H1 (cell line): ENCODE measurements at regions not wholly inside any gene's neighbourhood (a gene's known extent, or its start where the extent isn't known, plus 50 kb on each side); places are given as distances from the start of the nearest gene placed in this dataset.

Experiments
- CTCF ChIA-PET: fragments of 300-600 bp; sonication (Branson Sonifier 250); formaldehyde crosslinking; loops from one replicate; lab custom pipeline; 2021; ENCODE audit not compliant: partially characterized antibody; lab: Charles Lee
- POLR2A ChIA-PET: fragments of 300-600 bp; sonication (Branson Sonifier 250); formaldehyde crosslinking; loops from one replicate; lab custom pipeline; 2021; ENCODE audit warnings: inconsistent platforms; ENCODE audit not compliant: partially characterized antibody; lab: Charles Lee
- DNase-seq, 2 experiments: peaks; one replicate each; pipeline versions ENCODE4 v3.0.0 to v3.0.0-alpha.2; 2010 to 2022; ENCODE audit warnings: low spot score in 2 of 2, low read depth in 1 of 2, mixed read lengths in 1 of 2
- FAIRE-seq: peaks from 2 replicates; lab custom pipeline; 2011; peaks lifted over from hg19 to GRCh38; lab: Jason Lieb, UNC
- H2AFZ ChIP-seq: 2 replicates; pipeline ENCODE4 v1.8.1; 2012; ENCODE audit warnings: low read length, inconsistent platforms
- H2AK5ac ChIP-seq: 2 replicates; pipeline ENCODE4 v1.6.1; 2013; ENCODE audit warnings: low read depth, low read length
- H2BK120ac ChIP-seq: replicated peaks from 2 replicates; pipeline ENCODE3; 2013; ENCODE audit warnings: low read depth, low read length, inconsistent platforms
- H2BK12ac ChIP-seq: 2 replicates; pipeline ENCODE4 v1.6.1; 2013; ENCODE audit warnings: low read depth, low read length
- H2BK15ac ChIP-seq: 2 replicates; pipeline ENCODE4 v1.6.1; 2013; ENCODE audit warnings: low read length
- H2BK20ac ChIP-seq: 2 replicates; pipeline ENCODE4 v1.6.1; 2013; ENCODE audit warnings: low read length
- H2BK5ac ChIP-seq: 2 replicates; pipeline ENCODE4 v1.6.1; 2013; ENCODE audit warnings: low read depth, low read length
- H3K14ac ChIP-seq: 2 replicates; pipeline ENCODE4 v1.6.1; 2013; ENCODE audit warnings: inconsistent platforms; ENCODE audit not compliant: insufficient read length
- H3K18ac ChIP-seq: 2 replicates; pipeline ENCODE4 v1.6.1; 2013; ENCODE audit warnings: low read length; ENCODE audit errors: extremely low read depth
- H3K23ac ChIP-seq: 2 replicates; pipeline ENCODE4 v1.6.1; 2013; ENCODE audit warnings: inconsistent platforms; ENCODE audit not compliant: insufficient read length
- H3K23me2 ChIP-seq: 2 replicates; pipeline ENCODE4 v1.6.1; 2013; ENCODE audit warnings: low read depth, low read length
- H3K27ac ChIP-seq: 2 replicates; pipeline ENCODE4 v1.6.1; 2011; ENCODE audit warnings: low read depth, low read length, inconsistent platforms
- H3K27me3 ChIP-seq, 4 experiments: replicated peaks in 1 of 4; 1 replicate in 1 of 4; 2 replicates in 3 of 4; pipeline versions ENCODE4 v1.6.1 to v1.8.1; 2011 to 2013; ENCODE audit warnings: low read length in 3 of 4, mild to moderate bottlenecking in 3 of 4, inconsistent platforms in 2 of 4, mixed read lengths in 2 of 4, moderate library complexity in 1 of 4; ENCODE audit not compliant: control insufficient read depth in 3 of 4, insufficient read depth in 3 of 4; ENCODE audit errors: extremely low read depth in 1 of 4
- H3K36me3 ChIP-seq, 4 experiments: 2 replicates each; pipeline versions ENCODE4 v1.6.1 to v1.8.1; 2011 to 2013; ENCODE audit warnings: mild to moderate bottlenecking in 4 of 4, low read length in 3 of 4, moderate library complexity in 2 of 4, control low read depth in 1 of 4, inconsistent platforms in 1 of 4; ENCODE audit not compliant: insufficient read depth in 4 of 4, control insufficient read depth in 2 of 4
- H3K4ac ChIP-seq: replicated peaks from 2 replicates; pipeline ENCODE3; 2013; ENCODE audit warnings: low read length, low read depth, mixed read lengths, inconsistent platforms; ENCODE audit not compliant: insufficient read length
- H3K4me1 ChIP-seq, 4 experiments: replicated peaks in 1 of 4; 1 replicate in 1 of 4; 2 replicates in 3 of 4; pipeline versions ENCODE4 v1.6.1 to v1.8.1; 2011 to 2013; ENCODE audit warnings: low read length in 3 of 4, inconsistent platforms in 2 of 4, mixed read lengths in 1 of 4; ENCODE audit not compliant: insufficient read depth in 4 of 4, control insufficient read depth in 3 of 4
- H3K4me2 ChIP-seq, 2 experiments: 2 replicates each; pipeline versions ENCODE4 v1.6.1 to v1.8.1; 2011 to 2013; ENCODE audit warnings: low read depth in 2 of 2, low read length in 2 of 2, control low read depth in 1 of 2, inconsistent platforms in 1 of 2, mild to moderate bottlenecking in 1 of 2; ENCODE audit not compliant: insufficient read depth in 1 of 2
- H3K4me3 ChIP-seq, 4 experiments: fragments of 200-600, 300-600 bp in 1 of 4; sonication (generic), shearing (Covaris generic), sonication (Bioruptor Twin) in 1 of 4; 2 replicates each; pipeline versions ENCODE4 v1.5.1 to v1.8.1; 2011 to 2016; ENCODE audit warnings: low read length in 4 of 4, low read depth in 3 of 4, control low read depth in 2 of 4, inconsistent platforms in 2 of 4, mild to moderate bottlenecking in 2 of 4, mixed read lengths in 1 of 4, moderate library complexity in 1 of 4; ENCODE audit not compliant: insufficient read depth in 2 of 4; ENCODE audit errors: extremely low read depth in 1 of 4
- H3K56ac ChIP-seq: replicated peaks from 2 replicates; pipeline ENCODE3; 2013; ENCODE audit warnings: low read depth, mild to moderate bottlenecking, mixed read lengths, low read length, inconsistent platforms; ENCODE audit not compliant: insufficient read length
- H3K79me1 ChIP-seq: 2 replicates; pipeline ENCODE4 v1.6.1; 2013; ENCODE audit warnings: low read depth, low read length, control low read depth
- H3K79me2 ChIP-seq, 2 experiments: 2 replicates each; pipeline versions ENCODE4 v1.6.1 to v1.8.1; 2012 to 2013; ENCODE audit warnings: low read length in 2 of 2, mild to moderate bottlenecking in 2 of 2, inconsistent platforms in 1 of 2; ENCODE audit not compliant: insufficient read depth in 2 of 2, control insufficient read depth in 1 of 2
- H3K9ac ChIP-seq, 4 experiments: replicated peaks in 1 of 4; 1 replicate in 1 of 4; 2 replicates in 3 of 4; pipeline versions ENCODE4 v1.6.1 to v1.8.1; 2011 to 2013; ENCODE audit warnings: low read depth in 3 of 4, low read length in 3 of 4, control low read depth in 2 of 4, mild to moderate bottlenecking in 2 of 4, moderate library complexity in 2 of 4, inconsistent platforms in 1 of 4; ENCODE audit errors: extremely low read depth in 1 of 4
- H3K9me3 ChIP-seq, 2 experiments: 2 replicates each; pipeline versions ENCODE4 v1.6.1 to v1.8.1; 2012 to 2013; ENCODE audit warnings: mild to moderate bottlenecking in 2 of 2, moderate library complexity in 2 of 2, control low read depth in 1 of 2, inconsistent platforms in 1 of 2, low read depth in 1 of 2, low read length in 1 of 2, mixed read lengths in 1 of 2; ENCODE audit not compliant: insufficient read depth in 2 of 2
- H4K20me1 ChIP-seq, 2 experiments: replicated peaks in 1 of 2; 2 replicates each; pipeline versions ENCODE3 to v1.8.1; 2011 to 2013; ENCODE audit warnings: inconsistent platforms in 2 of 2, low read length in 2 of 2, mild to moderate bottlenecking in 1 of 2; ENCODE audit not compliant: insufficient read depth in 2 of 2, control insufficient read depth in 1 of 2
- H4K5ac ChIP-seq: 2 replicates; pipeline ENCODE4 v1.6.1; 2013; ENCODE audit warnings: low read length, low read depth, mixed read lengths, inconsistent platforms; ENCODE audit not compliant: insufficient read length
- H4K8ac ChIP-seq: 2 replicates; pipeline ENCODE4 v1.8.0; 2013; ENCODE audit warnings: mild to moderate bottlenecking, moderate library complexity, low read length, inconsistent platforms; ENCODE audit not compliant: insufficient read depth; ENCODE audit errors: extremely low read depth
- H4K91ac ChIP-seq: replicated peaks from 2 replicates; pipeline ENCODE3; 2013; ENCODE audit warnings: low read length, mixed read lengths, inconsistent platforms; ENCODE audit not compliant: insufficient read length
- CHD1 ChIP-seq: IDR thresholded peaks from 2 replicates; pipeline ENCODE4 v1.6.1; 2012; ENCODE audit warnings: low read depth, low read length, improper control_type of control experiment
- RXRA ChIP-seq: IDR thresholded peaks from 2 replicates; pipeline ENCODE4 v1.6.1; 2011; ENCODE audit warnings: low read depth, mild to moderate bottlenecking, low read length, moderate library complexity; ENCODE audit not compliant: insufficient read depth
- WGBS, 2 experiments: shearing (Covaris generic) in 1 of 2; methylation state at CpG; one replicate each; pipeline versions ENCODE4 v1.1.6 to v1.1.7; 2013 to 2015; ENCODE audit warnings: low lambda C conversion rate in 2 of 2, mixed read lengths in 2 of 2, inconsistent platforms in 1 of 2, low coverage in 1 of 2, missing lambda C conversion rate in 1 of 2; ENCODE audit not compliant: insufficient replicate concordance in 2 of 2, insufficient coverage in 1 of 2, insufficient read length in 1 of 2; ENCODE audit errors: extremely low coverage in 1 of 2, missing lambda C conversion rate in 1 of 2; 5-methylcytosine and 5-hydroxymethylcytosine counted together

DNA sequence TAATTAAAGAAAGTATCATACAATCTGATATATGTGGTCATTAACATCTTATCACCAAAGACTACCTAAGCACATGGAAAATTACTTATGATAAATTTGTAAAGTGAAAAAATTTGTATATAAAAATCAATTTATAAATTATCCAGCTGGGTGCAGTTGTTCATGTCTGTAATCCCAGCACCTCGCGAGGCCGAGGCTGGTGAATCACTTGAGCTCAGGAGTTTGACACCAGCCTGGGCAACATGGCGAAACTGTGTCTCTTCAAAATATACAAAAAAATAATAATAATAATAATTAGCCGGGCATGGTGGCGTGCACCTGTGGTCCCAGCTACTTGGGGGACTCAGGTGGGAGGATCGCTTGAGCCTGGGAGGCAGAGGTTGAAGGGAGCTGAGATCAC lies 82.8 kb upstream of the SYT6 start:
- Histone ChIP-seq H2AK5ac (no peak overlapping the region), H3K4ac (no peak overlapping the region), H2BK12ac (no peak overlapping the region), H3K4me1 (no peaks in the 10 kb centered on the region), H4K5ac (no peak overlapping the region), H3K27ac (no peak overlapping the region), H3K23ac (no peak overlapping the region), H3K23me2 (no peaks in the 10 kb centered on the region), H3K56ac (no peak overlapping the region), H2BK15ac (no peak overlapping the region), H2AFZ (no peak overlapping the region), H3K27me3 (no peaks in the 10 kb centered on the region), H3K4me3 (no peak overlapping the region), H3K36me3 (no peaks in the 10 kb centered on the region), H2BK120ac (no peak overlapping the region), H3K14ac (no peak overlapping the region), H3K4me2 (no peak overlapping the region), H3K79me2 (no peaks in the 10 kb centered on the region), H3K18ac (no peak overlapping the region), H2BK5ac (no peak overlapping the region), H3K9ac (no peak overlapping the region), H2BK20ac (no peak overlapping the region), H4K8ac (no peak overlapping the region), H4K20me1 (no peaks in the 10 kb centered on the region), H4K91ac (no peak overlapping the region), H3K9me3 (peaks cover 2 to 9% of the 10 kb centered on the region in 2 experiments; a peak in 2 of 4 replicates), H3K79me1 (no peaks in the 10 kb centered on the region)
- no peak for TF ChIP-seq CHD1
- TF ChIP-seq RXRA, result no peak
- FAIRE-seq, result no peak
- DNase-seq, result no peak
- ChIA-PET CTCF (interaction anchor here (1.9 to 2.2 kb wide), 2 partner anchors 14 to 46 kb away, joined by 6 to 7 read pairs; no protein-coding TSS in a partner anchor), POLR2A (no interaction called here)
- 83% methylated on average over 7 of the region's 7 CpGs; no CpG with 5 or more reads in 1 of the 2 experiments for WGBS, 2 experiments
